ENCODE measurements at regions not wholly inside any gene's neighbourhood (a gene's known extent, or its start where the extent isn't known, plus 50 kb on each side); places are given as distances from the start of the nearest gene placed in this dataset.
"Not testable (repeated sequence)": the region's sequence is repeated elsewhere in the genome, so short reads cannot be mapped to it uniquely, and the experiment has no call there.

DNA sequence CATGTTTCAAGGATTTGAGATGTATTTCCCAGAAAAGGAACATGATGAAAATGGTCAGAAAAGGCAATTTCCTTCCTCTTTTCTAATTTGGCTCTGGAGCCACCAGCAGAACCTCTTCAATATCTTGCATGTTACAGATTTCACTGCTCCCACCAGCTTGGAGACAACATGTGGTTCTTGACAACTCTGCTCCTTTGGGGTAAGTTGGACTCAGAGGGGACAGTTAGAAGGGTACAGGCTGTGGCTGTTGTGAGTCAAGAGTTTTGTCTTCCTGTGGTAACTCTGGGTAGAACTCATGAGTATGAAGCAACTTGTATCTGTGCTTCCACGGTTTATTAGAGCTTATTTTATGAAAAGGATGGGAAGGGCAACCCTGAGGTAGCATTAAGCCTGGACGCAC, 97.2 kb downstream of the FAM72C start:
- H3K27ac ChIP-seq (replicated peaks in 1 of 4); H3K27me3 ChIP-seq; DNase-seq (ENCODE audit: extremely low spot score); H3K36me3 ChIP-seq; H3K4me1 ChIP-seq; H3K9me3 ChIP-seq; H3K4me3 ChIP-seq; intact Hi-C loops (cut with DNase I): not testable (repeated sequence)
- WGBS, result no CpG with 5 or more reads among the region's 2 CpGs

DNA sequence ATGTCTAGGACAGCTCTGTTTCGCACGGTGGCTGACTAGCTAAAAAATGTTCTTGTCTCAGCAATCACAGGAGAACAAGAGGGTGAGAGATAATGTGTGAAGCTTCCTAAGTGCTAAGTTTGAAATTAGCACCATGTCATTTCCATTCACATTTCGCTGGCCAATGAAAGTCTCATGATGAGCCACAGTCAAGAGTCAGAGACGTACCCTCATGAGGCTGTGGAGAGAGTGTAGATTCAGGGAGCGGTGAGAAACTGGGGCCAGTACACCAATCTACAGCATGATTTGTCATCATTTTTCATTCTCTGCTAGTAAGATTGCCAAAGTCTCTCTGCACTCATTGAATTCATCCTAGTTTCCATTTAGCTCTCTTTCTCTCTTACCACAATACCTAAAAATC, 98.1 kb downstream of the FAM72C start:
- WGBS, result no CpG with 5 or more reads among the region's 5 CpGs

DNA sequence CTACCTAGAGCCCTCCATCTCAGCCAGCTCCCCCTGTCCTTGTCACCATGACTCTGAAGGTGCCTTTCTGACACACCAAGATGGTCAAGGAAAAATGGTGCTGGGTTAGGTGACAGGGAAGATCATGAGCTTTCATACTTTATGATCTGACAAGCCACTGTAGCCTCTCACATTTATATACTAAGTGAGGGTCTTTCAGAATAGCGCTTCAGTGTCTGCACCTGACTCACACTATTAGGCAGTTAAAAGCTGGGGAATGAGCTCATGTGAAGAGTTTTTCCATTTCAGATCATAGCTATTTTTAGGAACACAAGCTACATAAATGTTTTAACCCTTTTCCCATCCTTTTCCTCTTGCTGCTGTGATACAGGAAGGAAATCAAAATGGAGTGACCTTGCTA, 101.4 kb downstream of the FAM72C start:
- H3K27ac ChIP-seq (replicated peaks in 1 of 4); H3K4me1 ChIP-seq; H3K4me3 ChIP-seq; H3K36me3 ChIP-seq; H3K9me3 ChIP-seq; H3K27me3 ChIP-seq; intact Hi-C loops (cut with DNase I); DNase-seq (ENCODE audit: extremely low spot score): not testable (repeated sequence)
- no CpG with 5 or more reads among the region's 1 CpG for WGBS

More for the DNA sequence above, 98.1 kb downstream of the FAM72C start:
- intact Hi-C loops (cut with DNase I); H3K27me3 ChIP-seq; H3K4me1 ChIP-seq; H3K4me3 ChIP-seq; H3K27ac ChIP-seq (replicated peaks in 1 of 4); DNase-seq (ENCODE audit: extremely low spot score); H3K36me3 ChIP-seq; H3K9me3 ChIP-seq: not testable (repeated sequence)

DNA sequence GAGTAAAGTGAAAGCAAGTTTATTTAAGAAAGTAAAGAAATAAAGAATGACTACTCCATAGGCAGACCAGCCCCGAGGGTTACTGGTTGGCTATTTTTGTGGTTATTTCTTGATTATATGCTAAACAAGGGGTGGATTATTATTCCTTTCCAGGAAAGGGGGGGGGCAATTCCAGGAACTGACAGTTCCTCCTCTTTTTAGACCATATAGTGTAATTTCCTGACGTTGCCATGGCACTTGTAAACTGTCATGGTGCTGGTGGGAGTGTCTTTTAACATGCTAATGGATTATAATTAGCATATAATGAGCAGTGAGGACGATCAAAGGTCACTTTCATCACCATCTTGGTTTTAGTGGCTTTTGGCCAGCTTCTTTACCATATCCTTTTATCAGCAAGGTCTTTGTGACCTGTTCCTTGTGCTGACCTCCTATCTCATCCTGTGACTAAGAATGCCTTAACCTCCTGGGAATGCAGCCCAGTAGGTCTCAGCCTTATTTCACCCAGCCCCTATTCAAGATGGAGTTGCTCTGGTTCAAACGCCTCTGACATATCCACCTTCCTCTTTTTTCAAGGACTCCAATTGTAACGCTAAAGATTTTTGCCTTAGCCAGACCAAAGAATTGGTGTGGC, 104.1 kb downstream of the FAM72C start:
- H3K36me3 ChIP-seq; intact Hi-C loops (cut with DNase I); H3K4me1 ChIP-seq; DNase-seq (ENCODE audit: extremely low spot score); H3K27me3 ChIP-seq; H3K9me3 ChIP-seq; H3K4me3 ChIP-seq; H3K27ac ChIP-seq (replicated peaks in 1 of 4): not testable (repeated sequence)
- WGBS, result 0% methylated on average over 3 of the region's 5 CpGs

DNA sequence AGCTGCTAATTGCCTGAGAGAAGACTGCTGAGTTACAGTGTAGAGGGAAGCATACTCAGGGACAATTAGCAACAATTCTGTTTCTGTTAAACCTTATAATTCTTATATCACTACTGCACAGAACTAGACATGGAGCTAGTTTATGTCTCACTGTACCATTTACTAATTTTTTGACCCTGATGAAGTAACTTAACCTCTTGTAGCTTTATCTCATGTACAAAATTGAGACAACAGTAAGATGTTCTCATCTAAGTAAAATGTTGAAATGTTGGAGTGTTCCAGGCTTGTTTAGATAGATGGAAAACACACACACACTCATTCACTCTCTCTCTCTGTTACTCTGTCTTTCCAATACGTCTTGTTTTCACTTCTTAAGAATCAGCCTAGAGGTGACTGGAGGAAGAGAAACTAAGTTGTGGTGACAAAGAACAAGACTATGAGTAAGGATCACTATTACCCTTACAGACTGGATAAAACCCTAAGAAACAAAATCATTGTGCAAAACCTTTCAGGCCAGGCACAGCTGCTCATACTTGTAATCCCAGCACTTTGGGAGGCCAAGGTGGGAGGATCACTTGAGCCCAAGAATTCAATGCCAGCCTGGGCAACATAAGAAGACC, 107.8 kb downstream of the FAM72C start:
- H3K27me3 ChIP-seq; H3K4me3 ChIP-seq; H3K36me3 ChIP-seq; intact Hi-C loops (cut with DNase I); DNase-seq (ENCODE audit: extremely low spot score); H3K4me1 ChIP-seq; H3K9me3 ChIP-seq; H3K27ac ChIP-seq (replicated peaks in 1 of 4): not testable (repeated sequence)
- WGBS, result no CpG with 5 or more reads among the region's 1 CpG

DNA sequence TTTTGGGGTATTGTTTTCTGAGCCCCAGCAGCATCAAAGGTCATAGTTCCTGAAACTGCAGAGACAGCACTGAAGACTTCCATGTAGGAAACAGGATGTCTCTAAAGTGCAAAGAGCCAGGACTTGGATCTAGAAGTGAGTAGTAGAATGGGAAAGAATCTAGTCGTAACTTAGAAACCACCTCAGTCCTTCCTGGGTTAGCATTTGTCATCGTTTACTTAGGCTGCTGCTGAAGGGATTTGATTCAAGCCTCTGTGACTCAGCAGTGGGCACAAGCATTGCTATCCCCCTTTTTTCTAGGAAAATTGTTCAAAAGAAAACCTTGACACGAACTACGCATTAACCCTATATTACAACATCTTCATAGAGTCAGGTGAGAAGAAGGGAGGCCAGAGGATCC, 109.1 kb downstream of the FAM72C start:
- DNase-seq (ENCODE audit: extremely low spot score); H3K27ac ChIP-seq (replicated peaks in 1 of 4); intact Hi-C loops (cut with DNase I); H3K36me3 ChIP-seq; H3K9me3 ChIP-seq; H3K4me3 ChIP-seq; H3K4me1 ChIP-seq; H3K27me3 ChIP-seq: not testable (repeated sequence)
- WGBS, result 60% methylated on average over 2 of the region's 4 CpGs

DNA sequence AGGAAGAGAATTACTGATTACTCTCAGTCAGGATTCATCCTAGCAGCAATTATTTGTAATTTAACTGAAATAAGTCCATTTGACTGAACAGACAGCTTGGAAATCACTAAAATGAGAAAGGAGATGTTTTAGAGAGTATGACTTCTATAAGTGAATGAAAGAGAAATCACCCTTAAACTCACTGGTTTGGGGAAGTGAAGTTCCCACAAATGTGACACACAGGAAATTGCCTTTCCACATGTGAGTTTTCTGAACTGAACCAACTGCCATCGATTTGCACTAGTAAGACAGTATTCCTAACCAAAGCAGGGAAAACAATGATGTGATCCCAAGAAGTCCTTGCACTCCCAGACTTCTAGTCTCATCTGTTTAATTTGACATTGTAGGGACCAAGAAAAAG, 110.5 kb downstream of the FAM72C start:
- H3K27me3 ChIP-seq; H3K9me3 ChIP-seq; intact Hi-C loops (cut with DNase I); H3K4me3 ChIP-seq; H3K36me3 ChIP-seq; DNase-seq (ENCODE audit: extremely low spot score); H3K27ac ChIP-seq (replicated peaks in 1 of 4); H3K4me1 ChIP-seq: not testable (repeated sequence)
- no CpG with 5 or more reads among the region's 1 CpG for WGBS

DNA sequence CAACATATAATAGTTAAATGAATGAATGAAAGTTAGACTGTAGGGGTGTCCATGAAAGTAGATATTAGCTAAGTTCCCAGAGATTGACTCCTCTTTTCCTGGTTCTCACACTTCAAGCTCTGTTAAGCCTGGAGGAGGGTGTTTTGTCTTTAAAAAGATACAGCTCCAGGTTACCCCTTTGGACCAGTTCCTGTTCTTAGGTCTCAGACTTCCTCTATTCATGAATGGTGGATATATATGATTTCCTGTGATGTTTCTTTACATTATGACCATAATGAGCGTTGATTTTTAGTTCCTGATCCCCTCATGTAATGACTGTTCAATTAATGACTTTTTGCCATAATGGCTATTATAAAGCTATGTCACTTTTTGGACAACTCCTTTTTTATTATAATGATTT, 115.9 kb downstream of the FAM72C start:
- H3K36me3 ChIP-seq; intact Hi-C loops (cut with DNase I); DNase-seq (ENCODE audit: extremely low spot score); H3K4me1 ChIP-seq; H3K9me3 ChIP-seq; H3K27me3 ChIP-seq; H3K4me3 ChIP-seq; H3K27ac ChIP-seq (replicated peaks in 1 of 4): not testable (repeated sequence)
- WGBS, result no CpG with 5 or more reads among the region's 1 CpG

DNA sequence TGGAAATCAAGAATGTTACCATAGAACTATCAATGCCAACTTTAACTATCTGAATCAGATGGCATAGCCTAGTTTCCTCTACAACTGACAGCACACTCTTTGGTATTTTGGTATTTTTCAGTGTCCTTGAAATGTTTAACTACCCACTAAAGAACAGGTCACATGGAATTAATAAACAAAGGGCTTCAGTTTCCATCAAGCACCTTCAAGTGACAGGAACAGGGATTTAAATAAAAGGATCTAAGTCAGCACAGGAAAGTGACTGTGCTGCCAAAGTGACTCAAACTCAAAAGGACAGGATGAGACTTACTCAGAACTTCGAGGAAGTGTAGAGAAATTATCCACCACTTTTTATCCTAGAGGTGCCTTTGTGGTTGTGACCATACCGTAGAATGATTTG, 117.7 kb downstream of the FAM72C start:
- H3K4me3 ChIP-seq; DNase-seq (ENCODE audit: extremely low spot score); H3K36me3 ChIP-seq; H3K4me1 ChIP-seq; H3K27ac ChIP-seq (replicated peaks in 1 of 4); intact Hi-C loops (cut with DNase I); H3K27me3 ChIP-seq; H3K9me3 ChIP-seq: not testable (repeated sequence)
- no CpG with 5 or more reads among the region's 2 CpGs for WGBS

DNA sequence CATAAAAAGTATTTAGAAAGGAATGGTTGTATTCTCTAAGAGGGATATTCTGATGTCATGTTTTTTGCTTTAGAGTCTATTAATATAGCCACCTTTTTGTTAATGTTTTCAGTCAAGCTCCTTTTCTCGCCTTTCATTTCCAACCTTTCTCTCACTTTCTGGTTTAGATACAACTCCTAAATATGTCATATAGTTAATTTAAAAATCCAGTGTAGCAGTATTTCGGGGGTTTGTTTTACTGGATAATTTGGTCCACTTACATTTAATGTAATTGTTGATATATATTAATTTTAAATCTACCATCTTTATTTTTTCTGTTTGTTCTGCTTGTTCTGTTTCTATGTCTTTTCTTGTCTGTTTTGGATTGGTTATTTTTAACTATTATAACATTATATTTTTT, 121.1 kb downstream of the FAM72C start:
- WGBS, result 95% methylated on average over 2 of the region's 2 CpGs
- H3K4me3 ChIP-seq; intact Hi-C loops (cut with DNase I); H3K27ac ChIP-seq (replicated peaks in 1 of 4); DNase-seq (ENCODE audit: extremely low spot score); H3K9me3 ChIP-seq; H3K36me3 ChIP-seq; H3K27me3 ChIP-seq; H3K4me1 ChIP-seq: not testable (repeated sequence)

DNA sequence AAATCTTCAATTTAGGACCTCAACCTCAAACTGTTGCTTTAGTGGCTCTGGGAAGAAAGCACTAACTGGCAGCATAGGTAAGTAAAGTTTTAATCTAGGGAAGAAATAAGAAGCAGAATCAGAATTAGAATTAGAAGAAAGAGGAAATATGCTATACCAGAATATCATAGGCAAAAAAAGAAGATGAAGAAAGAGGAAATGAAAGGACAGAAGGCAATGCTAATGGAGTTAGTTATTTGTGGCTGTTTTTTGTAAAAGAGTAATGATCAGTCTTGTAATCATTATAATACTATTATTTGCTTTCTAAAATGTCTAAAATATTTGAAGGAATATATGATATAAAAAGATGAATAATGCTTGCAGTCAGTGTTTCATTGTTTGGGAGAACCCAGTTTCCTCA, 122.9 kb downstream of the FAM72C start:
- H3K27ac ChIP-seq (replicated peaks in 1 of 4); intact Hi-C loops (cut with DNase I); H3K4me3 ChIP-seq; H3K4me1 ChIP-seq; H3K36me3 ChIP-seq; H3K27me3 ChIP-seq; DNase-seq (ENCODE audit: extremely low spot score); H3K9me3 ChIP-seq: not testable (repeated sequence)

DNA sequence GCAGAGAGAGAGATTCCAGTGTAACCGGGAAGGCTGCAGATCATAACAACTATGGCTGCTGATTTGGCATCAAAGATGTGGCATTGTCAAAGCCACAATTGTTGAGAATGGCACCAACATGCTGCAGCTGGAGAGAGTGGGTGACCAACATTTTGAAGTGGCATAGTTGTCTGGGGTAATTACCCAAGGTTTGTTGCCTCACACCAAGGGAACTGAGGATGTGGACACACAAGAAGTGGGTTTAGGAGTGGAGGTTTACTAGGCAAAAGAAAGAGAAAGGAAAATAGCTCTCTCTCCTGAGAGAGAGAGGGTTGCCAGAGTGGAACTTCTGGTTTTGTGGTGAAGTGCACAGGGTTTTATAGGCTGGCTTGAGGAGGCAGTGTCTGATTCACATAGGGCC, 126.6 kb downstream of the FAM72C start:
- WGBS, result no CpG with 5 or more reads among the region's 1 CpG
- DNase-seq (ENCODE audit: extremely low spot score); intact Hi-C loops (cut with DNase I); H3K27me3 ChIP-seq; H3K27ac ChIP-seq (replicated peaks in 1 of 4); H3K4me1 ChIP-seq; H3K4me3 ChIP-seq; H3K36me3 ChIP-seq; H3K9me3 ChIP-seq: not testable (repeated sequence)

DNA sequence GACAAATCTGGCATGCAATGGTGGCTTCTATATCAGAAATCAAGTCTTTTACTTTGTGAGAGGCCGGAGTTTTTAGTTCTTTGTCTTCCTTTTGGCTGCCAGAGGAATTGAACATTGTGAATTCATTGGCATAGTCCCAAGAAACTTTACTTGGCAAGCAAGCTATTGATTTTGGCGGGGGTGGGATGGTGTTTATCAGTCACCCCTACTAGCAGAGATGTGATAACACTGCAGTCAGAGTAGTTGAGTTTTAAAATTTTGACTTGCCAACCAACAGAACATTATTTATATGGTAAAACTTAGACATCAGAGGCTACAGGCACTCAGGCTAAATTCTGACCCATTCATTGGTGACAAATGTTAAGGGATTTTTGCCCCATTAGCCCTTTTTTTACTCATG, 129.7 kb downstream of the FAM72C start:
- H3K4me3 ChIP-seq; H3K4me1 ChIP-seq; H3K27ac ChIP-seq (replicated peaks in 1 of 4); H3K9me3 ChIP-seq; H3K36me3 ChIP-seq; DNase-seq (ENCODE audit: extremely low spot score); H3K27me3 ChIP-seq; intact Hi-C loops (cut with DNase I): not testable (repeated sequence)
- WGBS, result no CpG with 5 or more reads among the region's 2 CpGs
